GM18507 (cell line): ENCODE measurements at regions not wholly inside any gene's neighbourhood (a gene's known extent, or its start where the extent isn't known, plus 50 kb on each side); places are given as distances from the start of the nearest gene placed in this dataset.
"Not testable (repeated sequence)": the region's sequence is repeated elsewhere in the genome, so short reads cannot be mapped to it uniquely, and the experiment has no call there.

Experiments used
- DNase-seq: peaks from one replicate; pipeline ENCODE4 v3.0.0; 2011; ENCODE audit warnings: low read depth; ENCODE audit not compliant: insufficient read length; ENCODE audit errors: extremely low spot score
- FAIRE-seq: peaks from 2 replicates; lab custom pipeline; 2011; peaks lifted over from hg19 to GRCh38; lab: Jason Lieb, UNC

GRCh38 chr12:34218193-34219045, 196.1 kb downstream of the ALG10 start:
- FAIRE-seq (peak; percentile 76), DNase-seq (peak; percentile 29)

DNA sequence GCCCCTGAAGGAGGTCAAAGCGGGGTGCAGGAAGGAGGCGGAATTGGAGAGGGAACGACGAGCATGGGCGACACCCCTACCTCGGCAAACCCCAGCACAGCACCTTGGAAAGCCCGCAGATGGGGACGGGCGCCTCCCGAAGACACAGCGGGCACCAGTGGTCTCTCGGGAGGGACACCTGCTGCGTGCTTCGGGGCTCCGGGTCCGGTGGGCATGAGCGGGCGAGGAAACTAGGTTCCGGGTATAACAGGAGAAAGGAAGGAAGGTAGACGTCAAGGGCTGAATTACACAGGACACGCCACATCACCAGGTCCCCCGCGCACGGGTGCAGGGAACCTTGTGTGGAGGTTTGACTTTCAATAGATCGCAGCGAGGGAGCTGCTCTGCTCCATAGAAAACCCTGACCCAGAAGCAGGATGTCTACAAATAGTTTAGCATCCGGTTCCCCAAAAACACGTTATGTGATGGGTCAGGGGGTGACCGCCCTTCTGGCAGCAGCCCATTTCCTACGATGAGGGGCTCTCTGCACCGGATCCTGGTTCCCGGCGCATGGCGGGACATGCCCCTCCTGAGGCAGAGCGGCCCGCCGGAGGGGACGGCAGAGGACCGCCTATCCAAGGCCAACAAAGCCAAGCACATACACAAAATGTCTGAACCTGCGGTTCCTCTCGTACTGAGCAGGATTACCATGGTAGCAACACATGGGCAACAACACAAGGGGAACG, 196.9 kb downstream of the ALG10 start:
- FAIRE-seq (no peak), DNase-seq (no peak)

GRCh38 chr12:34220079-34220478, 197.8 kb downstream of the ALG10 start:
- not testable (repeated sequence) for FAIRE-seq, DNase-seq

GRCh38 chr12:34223640-34224039, 201.3 kb downstream of the ALG10 start:
- no peak for FAIRE-seq
- no peak for DNase-seq

- DNase-seq, FAIRE-seq: not testable (repeated sequence)
Observed at GRCh38 chr12:34226044-34226443, 203.7 kb downstream of the ALG10 start.

DNA sequence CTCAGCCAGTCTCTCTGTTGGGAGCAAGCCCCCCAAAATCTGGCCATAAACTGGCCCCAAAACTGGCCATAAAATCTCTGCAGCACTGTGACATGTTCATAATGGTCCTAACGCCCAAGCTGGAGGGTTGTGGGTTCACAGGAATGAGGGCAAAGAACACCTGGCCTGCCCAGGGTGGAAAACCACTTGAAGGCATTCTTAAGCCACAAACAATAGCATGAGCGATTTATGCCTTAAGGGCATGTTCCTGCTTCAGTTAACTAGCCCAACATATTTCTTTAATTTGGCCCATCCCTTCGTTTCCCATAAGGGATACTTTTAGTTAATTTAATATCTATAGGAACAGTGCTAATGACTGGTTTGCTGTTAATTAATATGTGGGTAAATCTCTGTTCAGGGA, 205.8 kb downstream of the ALG10 start:
- not testable (repeated sequence) for DNase-seq, FAIRE-seq

- not testable (repeated sequence) for DNase-seq, FAIRE-seq
Observed at GRCh38 chr12:34229033-34229432, 206.7 kb downstream of the ALG10 start.

GRCh38 chr12:34233618-34234017, 211.3 kb downstream of the ALG10 start:
- FAIRE-seq: no peak

GRCh38 chr12:34236073-34236472, 213.8 kb downstream of the ALG10 start:
- FAIRE-seq (no peak), DNase-seq (no peak)

More at GRCh38 chr12:34233618-34234017, 211.3 kb downstream of the ALG10 start:
- DNase-seq: no peak

GRCh38 chr12:34244608-34245007, 222.3 kb downstream of the ALG10 start:
- no peak for FAIRE-seq
- DNase-seq: no peak

DNA sequence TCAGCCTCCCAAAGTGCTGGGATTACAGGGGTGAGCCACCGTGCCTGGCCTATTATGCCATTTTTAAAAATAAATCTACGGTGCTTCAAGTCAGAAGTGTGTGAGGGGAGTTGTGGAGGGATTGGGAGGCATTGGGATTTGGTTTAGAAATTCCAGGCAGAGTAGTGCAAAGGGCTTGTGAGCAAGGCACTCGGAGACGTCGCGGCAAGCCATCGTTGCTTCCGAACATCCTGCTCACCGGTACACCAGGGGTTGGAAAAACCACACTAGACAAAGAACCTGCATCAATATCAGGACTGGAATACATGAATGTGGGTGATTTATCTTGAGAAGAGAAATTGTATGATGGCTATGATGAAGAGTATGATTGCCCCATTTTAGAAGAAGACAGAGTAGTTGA, 227.0 kb downstream of the ALG10 start:
- FAIRE-seq: no peak
- DNase-seq: no peak

- DNase-seq, FAIRE-seq: not testable (repeated sequence)
Observed at GRCh38 chr12:34251879-34252278, 229.6 kb downstream of the ALG10 start.

- DNase-seq (no peak), FAIRE-seq (no peak)
Observed at GRCh38 chr12:34253674-34254073, 231.4 kb downstream of the ALG10 start.

DNA sequence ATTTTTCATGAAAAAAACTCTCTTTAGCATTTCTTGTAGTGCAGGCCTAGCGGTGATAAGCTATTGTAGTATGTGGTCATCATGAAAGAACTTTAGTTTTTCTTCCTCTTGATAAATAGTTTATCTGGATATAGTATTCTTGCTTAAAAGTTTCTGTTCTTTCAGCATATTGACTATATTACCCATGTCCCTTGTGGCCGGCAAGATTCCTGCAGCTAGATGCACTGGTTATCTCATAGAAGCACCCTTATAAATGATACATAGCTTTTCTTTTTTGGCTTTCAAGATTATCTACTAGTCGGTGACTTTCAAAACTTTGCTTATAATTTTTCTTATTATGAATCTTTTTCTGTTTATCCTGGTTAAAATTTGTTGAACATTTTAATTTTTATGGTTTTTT, 234.8 kb downstream of the ALG10 start:
- FAIRE-seq (no peak), DNase-seq (no peak)

- not testable (repeated sequence) for FAIRE-seq, DNase-seq
Observed at GRCh38 chr12:34262140-34262539, 239.8 kb downstream of the ALG10 start.

DNA sequence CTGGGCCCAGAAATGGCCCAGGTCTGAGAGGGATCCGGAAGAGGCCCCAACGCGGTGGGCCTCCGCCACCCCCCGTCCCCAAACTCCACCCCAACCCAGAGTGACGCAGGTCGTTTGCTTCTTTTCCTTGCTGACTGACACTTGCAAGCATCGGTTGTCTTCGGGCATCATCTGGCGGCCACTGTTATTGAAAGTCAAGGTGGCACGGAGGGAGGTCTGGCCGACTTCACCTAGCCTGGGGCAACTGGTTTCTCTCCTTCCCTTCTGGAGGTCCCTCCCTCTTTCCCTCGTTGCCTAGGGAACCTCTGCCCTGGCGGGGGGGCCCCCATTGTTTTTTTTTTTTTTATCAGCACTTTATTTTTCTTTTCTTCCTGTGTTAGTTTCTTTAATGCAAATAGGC, 241.8 kb downstream of the ALG10 start:
- FAIRE-seq (peak; percentile 24), DNase-seq (no peak)

DNA sequence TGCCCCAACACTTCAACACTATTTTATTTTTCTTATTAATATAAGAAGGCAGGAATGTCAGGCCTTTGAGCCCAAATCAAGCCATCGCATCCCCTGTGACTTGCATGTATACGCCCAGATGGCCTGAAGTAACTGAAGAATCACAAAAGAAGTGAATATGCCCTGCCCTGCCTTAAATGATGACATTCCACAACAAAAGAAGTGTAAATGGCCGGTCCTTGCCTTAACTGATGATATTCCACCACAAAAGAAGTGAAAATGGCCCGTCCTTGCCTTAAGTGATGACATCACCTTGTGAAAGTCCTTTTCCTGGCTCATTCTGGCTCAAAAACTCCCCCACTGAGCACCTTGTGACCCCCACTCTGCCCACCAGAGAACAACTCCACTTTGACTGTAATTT, 251.4 kb downstream of the ALG10 start:
- DNase-seq, FAIRE-seq: not testable (repeated sequence)

GRCh38 chr12:34275129-34275528, 252.8 kb downstream of the ALG10 start:
- DNase-seq (no peak), FAIRE-seq (no peak)

GRCh38 chr12:34286483-34286882, 264.2 kb downstream of the ALG10 start:
- FAIRE-seq (no peak), DNase-seq (no peak)

DNA sequence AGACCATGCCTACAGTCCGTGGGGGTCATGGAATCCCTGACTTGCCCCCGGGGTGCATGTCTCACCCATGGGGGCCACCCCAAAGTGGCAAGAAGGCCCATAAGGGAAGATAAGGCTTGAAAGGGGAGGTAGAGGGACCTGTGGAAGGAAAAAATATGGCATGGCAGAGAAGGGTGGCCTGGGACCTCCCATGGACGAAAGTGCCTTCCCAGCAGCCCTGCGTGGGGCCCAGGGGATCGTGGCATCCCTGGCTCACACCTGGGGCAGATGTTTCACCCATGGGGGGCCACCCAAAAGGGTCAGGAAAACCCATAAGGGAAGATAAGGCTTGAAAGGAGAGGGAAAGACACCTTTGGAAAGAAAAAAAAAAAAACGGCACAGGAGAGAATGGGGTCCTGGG, 264.6 kb downstream of the ALG10 start:
- FAIRE-seq (no peak), DNase-seq (no peak)

GRCh38 chr12:34287437-34287836, 265.1 kb downstream of the ALG10 start:
- DNase-seq (no peak), FAIRE-seq (no peak)
